ENCODE measurements at regions not wholly inside any gene's neighbourhood (a gene's known extent, or its start where the extent isn't known, plus 50 kb on each side); places are given as distances from the start of the nearest gene placed in this dataset.

DNA sequence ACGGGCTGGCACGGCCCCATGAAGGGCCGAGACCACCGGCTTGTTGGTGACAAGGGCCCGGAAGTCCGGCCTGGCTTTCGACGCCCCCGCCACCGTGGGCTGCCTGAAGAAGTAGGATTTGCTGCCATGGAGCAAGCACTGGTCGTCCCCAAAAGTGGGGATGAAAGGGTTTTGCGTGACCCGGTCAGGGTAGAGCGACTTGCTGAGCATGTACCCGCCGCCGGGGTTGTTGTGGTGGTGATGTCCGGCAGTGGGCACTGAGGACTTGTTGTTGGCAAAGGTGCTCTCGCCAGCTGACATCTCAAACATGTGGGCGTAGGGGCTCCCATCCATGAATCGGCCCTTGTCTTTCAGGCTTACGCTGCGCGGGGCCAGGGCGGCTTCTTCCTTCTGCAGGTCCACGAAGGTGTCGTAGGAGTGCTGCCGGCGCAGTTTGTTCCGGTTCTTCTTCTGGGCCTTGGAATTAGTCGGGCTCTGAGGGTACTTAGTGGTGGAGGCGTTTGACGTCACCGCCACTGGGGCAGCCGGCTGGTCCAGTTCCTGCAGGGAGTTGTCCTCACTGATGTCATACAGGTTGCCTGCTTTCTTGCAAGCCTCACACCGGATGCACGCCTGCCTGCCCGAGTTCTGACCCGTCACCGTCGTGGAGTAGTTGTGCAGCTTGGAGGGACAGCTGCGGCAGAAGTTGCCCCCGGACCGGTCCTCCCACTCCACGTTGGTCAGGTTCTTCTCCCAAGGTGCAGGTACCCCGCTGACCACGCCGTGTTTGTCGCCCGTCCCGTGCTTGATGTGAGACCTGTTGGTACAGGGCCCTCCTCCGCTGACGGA, 366.6 kb downstream of the EMP1 start:
- TF ChIP-seq, protein P1, sequence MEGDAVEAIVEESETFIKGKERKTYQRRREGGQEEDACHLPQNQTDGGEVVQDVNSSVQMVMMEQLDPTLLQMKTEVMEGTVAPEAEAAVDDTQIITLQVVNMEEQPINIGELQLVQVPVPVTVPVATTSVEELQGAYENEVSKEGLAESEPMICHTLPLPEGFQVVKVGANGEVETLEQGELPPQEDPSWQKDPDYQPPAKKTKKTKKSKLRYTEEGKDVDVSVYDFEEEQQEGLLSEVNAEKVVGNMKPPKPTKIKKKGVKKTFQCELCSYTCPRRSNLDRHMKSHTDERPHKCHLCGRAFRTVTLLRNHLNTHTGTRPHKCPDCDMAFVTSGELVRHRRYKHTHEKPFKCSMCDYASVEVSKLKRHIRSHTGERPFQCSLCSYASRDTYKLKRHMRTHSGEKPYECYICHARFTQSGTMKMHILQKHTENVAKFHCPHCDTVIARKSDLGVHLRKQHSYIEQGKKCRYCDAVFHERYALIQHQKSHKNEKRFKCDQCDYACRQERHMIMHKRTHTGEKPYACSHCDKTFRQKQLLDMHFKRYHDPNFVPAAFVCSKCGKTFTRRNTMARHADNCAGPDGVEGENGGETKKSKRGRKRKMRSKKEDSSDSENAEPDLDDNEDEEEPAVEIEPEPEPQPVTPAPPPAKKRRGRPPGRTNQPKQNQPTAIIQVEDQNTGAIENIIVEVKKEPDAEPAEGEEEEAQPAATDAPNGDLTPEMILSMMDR (IDR thresholded peaks at IDR 0.05; ENCODE audit: low read depth, low read length): no peak

GRCh38 chr12:13561923-13562322, 365.4 kb downstream of the EMP1 start:
- no peak for DNase-seq (ENCODE audit: extremely low read depth, low read depth)
- TF ChIP-seq, protein P1 (IDR thresholded peaks at IDR 0.05; ENCODE audit: low read depth, low read length): no peak

More for the DNA sequence above, 366.6 kb downstream of the EMP1 start:
- DNase-seq (ENCODE audit: extremely low read depth, low read depth): no peak

DNA sequence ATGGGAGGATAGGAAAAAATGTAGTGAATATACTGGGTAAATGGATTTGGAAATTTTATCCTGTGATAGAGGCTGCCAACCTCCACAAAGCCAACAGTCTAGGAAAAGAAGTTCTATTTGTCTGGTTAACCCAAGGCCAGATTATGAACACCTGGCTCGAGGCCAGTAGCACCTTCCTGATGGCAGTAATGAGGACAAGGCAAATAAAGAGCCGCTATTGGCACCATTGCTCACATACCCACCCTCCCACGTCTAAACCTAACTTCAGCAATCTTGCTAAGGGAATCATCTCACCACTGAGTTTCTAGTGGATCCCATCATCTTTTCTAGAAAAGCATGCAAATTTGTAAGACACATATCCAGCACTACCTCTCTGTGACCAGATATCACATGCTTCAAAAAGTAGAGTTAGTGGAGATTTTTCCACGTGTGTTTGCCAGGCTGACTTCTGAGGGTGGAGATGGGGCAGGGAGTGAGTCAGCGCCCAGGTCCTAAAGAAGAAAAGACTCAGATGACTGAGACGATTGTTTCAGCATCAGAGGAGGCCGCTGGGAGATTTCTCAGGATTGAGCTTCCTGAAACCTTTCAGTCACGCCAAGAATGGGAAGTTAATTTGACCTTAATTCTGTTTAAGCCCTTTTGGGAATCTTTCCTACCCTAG, 362.9 kb downstream of the EMP1 start:
- TF ChIP-seq, protein P1 (IDR thresholded peaks at IDR 0.05; ENCODE audit: low read depth, low read length): no peak
- no peak for DNase-seq (ENCODE audit: extremely low read depth, low read depth)

GRCh38 chr12:13552830-13553229, 356.3 kb downstream of the EMP1 start:
- TF ChIP-seq, protein P1 (IDR thresholded peaks at IDR 0.05; ENCODE audit: low read depth, low read length): no peak
- no peak for DNase-seq (ENCODE audit: extremely low read depth, low read depth)

- TF ChIP-seq, protein P1 (IDR thresholded peaks at IDR 0.05; ENCODE audit: low read depth, low read length): no peak
- no peak for DNase-seq (ENCODE audit: extremely low read depth, low read depth)
Measured at GRCh38 chr12:13547283-13547682, 350.8 kb downstream of the EMP1 start.

GRCh38 chr12:13546231-13546630, 349.7 kb downstream of the EMP1 start:
- no peak for DNase-seq (ENCODE audit: extremely low read depth, low read depth)
- TF ChIP-seq, protein P1 (IDR thresholded peaks at IDR 0.05; ENCODE audit: low read depth, low read length): no peak

- TF ChIP-seq, protein P1 (IDR thresholded peaks at IDR 0.05; ENCODE audit: low read depth, low read length): no peak
- DNase-seq (ENCODE audit: extremely low read depth, low read depth): no peak
Measured at GRCh38 chr12:13539051-13539450, 342.5 kb downstream of the EMP1 start.
